Breast epithelium (tissue), 3 donors: ENCODE measurements at regions not wholly inside any gene's neighbourhood (a gene's known extent, or its start where the extent isn't known, plus 50 kb on each side); places are given as distances from the start of the nearest gene placed in this dataset.

Experiments
- CTCF ChIP-seq, 3 donors: fragments of 450-650 bp; IDR thresholded peaks; one replicate each; pipeline ENCODE4 v1.5.1; 2016 to 2017; ENCODE audit warnings: antibody characterized with exemption in 3 of 3, mild to moderate bottlenecking in 3 of 3, moderate library complexity in 3 of 3
- POLR2A ChIP-seq: fragments of 450-650 bp; IDR thresholded peaks from one replicate; pipeline ENCODE4 v1.6.1; 2016; ENCODE audit warnings: antibody characterized with exemption, mild to moderate bottlenecking, moderate library complexity
- POLR2AphosphoS5 ChIP-seq, 3 donors: sonication (generic); formaldehyde crosslinking; IDR thresholded peaks; one replicate each; pipeline ENCODE4 v1.6.1; 2017; ENCODE audit warnings: antibody characterized with exemption in 3 of 3

- TF ChIP-seq CTCF (IDR thresholded peaks at IDR 0.05) (no peak), POLR2A (no peak), POLR2AphosphoS5 (IDR thresholded peaks at IDR 0.05) (no peak)
These were observed 119.6 kb upstream of the OTOS start for GRCh38 chr2:240259924-240260529.
